Mesodermal cell (in vitro differentiated cells): ENCODE measurements at regions not wholly inside any gene's neighbourhood (a gene's known extent, or its start where the extent isn't known, plus 50 kb on each side); places are given as distances from the start of the nearest gene placed in this dataset.

Experiments used
- H3K27ac ChIP-seq: 2 replicates; pipeline ENCODE4 v1.7.0; 2013; ENCODE audit warnings: mild to moderate bottlenecking, low read depth, low read length, moderate library complexity; ENCODE audit not compliant: severe bottlenecking
- H3K36me3 ChIP-seq: 2 replicates; pipeline ENCODE4 v1.7.1; 2013; ENCODE audit warnings: mild to moderate bottlenecking, low read length, moderate library complexity; ENCODE audit not compliant: control insufficient read depth, insufficient read depth
- H3K4me1 ChIP-seq: one replicate; pipeline ENCODE4 v1.7.1; 2013; ENCODE audit warnings: mild to moderate bottlenecking, low read length; ENCODE audit not compliant: insufficient read depth, control insufficient read depth, poor library complexity, severe bottlenecking
- H3K4me3 ChIP-seq: 2 replicates; pipeline ENCODE4 v1.7.0; 2013; ENCODE audit warnings: low read length, control low read depth, mild to moderate bottlenecking; ENCODE audit not compliant: insufficient read depth, poor library complexity, severe bottlenecking; ENCODE audit errors: extremely low read depth
- H3K9me3 ChIP-seq: 2 replicates; pipeline ENCODE4 v1.7.1; 2013; ENCODE audit warnings: mild to moderate bottlenecking, low read length, moderate library complexity; ENCODE audit not compliant: control insufficient read depth
- WGBS, 2 experiments: methylation state at CpG; one replicate each; pipeline ENCODE4 v1.1.5; 2013; ENCODE audit warnings: missing lambda C conversion rate in 2 of 2; ENCODE audit not compliant: insufficient coverage in 2 of 2; 5-methylcytosine and 5-hydroxymethylcytosine counted together

- Histone ChIP-seq H3K27ac (no peak overlapping the region), H3K4me3 (no peak overlapping the region), H3K9me3 (no peaks in the 10 kb centered on the region), H3K4me1 (peaks cover 2% of the 10 kb centered on the region), H3K36me3 (no peaks in the 10 kb centered on the region)
- WGBS, 2 experiments: 83 to 100% methylated on average over 1 of the region's 3 CpGs
Measured at GRCh38 chr13:50574731-50575130, 268.8 kb downstream of the DLEU7 start.

GRCh38 chr13:50575138-50575537 is 268.4 kb downstream of the DLEU7 start:
- Histone ChIP-seq H3K4me1 (peaks cover 2% of the 10 kb centered on the region), H3K27ac (no peak overlapping the region), H3K9me3 (no peaks in the 10 kb centered on the region), H3K4me3 (no peak overlapping the region), H3K36me3 (no peaks in the 10 kb centered on the region)
- 100% methylated on average over 2 of the region's 3 CpGs for WGBS, 2 experiments

GRCh38 chr13:50576156-50576555 is 267.3 kb downstream of the DLEU7 start:
- WGBS, 2 experiments: 86 to 93% methylated on average over 5 to 6 of the region's 6 CpGs

GRCh38 chr13:50577806-50578205 is 265.7 kb downstream of the DLEU7 start:
- no peaks in the 10 kb centered on the region for H3K36me3 ChIP-seq
- H3K9me3 ChIP-seq: no peaks in the 10 kb centered on the region
- WGBS, 2 experiments: 87 to 88% methylated on average over 2 of the region's 2 CpGs
- H3K4me3 ChIP-seq: no peak overlapping the region
- no peak overlapping the region for H3K27ac ChIP-seq
- peaks cover 2% of the 10 kb centered on the region for H3K4me1 ChIP-seq

More at GRCh38 chr13:50576156-50576555, 267.3 kb downstream of the DLEU7 start:
- H3K9me3 ChIP-seq: no peaks in the 10 kb centered on the region
- no peak overlapping the region for H3K4me3 ChIP-seq
- H3K4me1 ChIP-seq: peaks cover 2% of the 10 kb centered on the region
- H3K36me3 ChIP-seq: no peaks in the 10 kb centered on the region
- H3K27ac ChIP-seq: no peak overlapping the region

- H3K27ac ChIP-seq: no peak overlapping the region
- no peaks in the 10 kb centered on the region for H3K36me3 ChIP-seq
- no peak overlapping the region for H3K4me3 ChIP-seq
- 100% methylated on average over 1 of the region's 4 CpGs; no CpG with 5 or more reads in 1 of the 2 experiments for WGBS, 2 experiments
- H3K9me3 ChIP-seq: no peaks in the 10 kb centered on the region
- H3K4me1 ChIP-seq: peaks cover 2% of the 10 kb centered on the region
Measured at GRCh38 chr13:50580684-50581305, 262.7 kb downstream of the DLEU7 start.

GRCh38 chr13:50581586-50582196 is 261.8 kb downstream of the DLEU7 start:
- H3K36me3 ChIP-seq: no peaks in the 10 kb centered on the region
- peaks cover 2% of the 10 kb centered on the region for H3K4me1 ChIP-seq
- WGBS, 2 experiments: 60 to 90% methylated on average over 1 of the region's 1 CpG
- no peaks in the 10 kb centered on the region for H3K9me3 ChIP-seq
- no peak overlapping the region for H3K27ac ChIP-seq
- H3K4me3 ChIP-seq: no peak overlapping the region

GRCh38 chr13:50584856-50585580 is 258.5 kb downstream of the DLEU7 start:
- H3K27ac ChIP-seq: no peak overlapping the region
- H3K4me1 ChIP-seq: peaks cover 3% of the 10 kb centered on the region
- H3K4me3 ChIP-seq: no peak overlapping the region
- no peaks in the 10 kb centered on the region for H3K9me3 ChIP-seq
- no peaks in the 10 kb centered on the region for H3K36me3 ChIP-seq
- 88% methylated on average over 6 to 10 of the region's 10 CpGs for WGBS, 2 experiments

- H3K4me1 ChIP-seq: peaks cover 3% of the 10 kb centered on the region
- H3K27ac ChIP-seq: no peak overlapping the region
- H3K9me3 ChIP-seq: no peaks in the 10 kb centered on the region
- no peaks in the 10 kb centered on the region for H3K36me3 ChIP-seq
- no peak overlapping the region for H3K4me3 ChIP-seq
- 68 to 73% methylated on average over 4 to 5 of the region's 6 CpGs for WGBS, 2 experiments
Measured at GRCh38 chr13:50585674-50586413, 257.6 kb downstream of the DLEU7 start.

- Histone ChIP-seq H3K4me3 (no peak overlapping the region), H3K4me1 (peaks cover 3% of the 10 kb centered on the region), H3K9me3 (no peaks in the 10 kb centered on the region), H3K27ac (no peak overlapping the region), H3K36me3 (no peaks in the 10 kb centered on the region)
- 75 to 78% methylated on average over 6 to 7 of the region's 8 CpGs for WGBS, 2 experiments
Measured at GRCh38 chr13:50586414-50587083, 256.9 kb downstream of the DLEU7 start.

- H3K27ac ChIP-seq: no peak overlapping the region
- H3K4me3 ChIP-seq: no peak overlapping the region
- 75 to 81% methylated on average over 3 to 4 of the region's 4 CpGs for WGBS, 2 experiments
- peaks cover 3% of the 10 kb centered on the region for H3K4me1 ChIP-seq
- H3K36me3 ChIP-seq: no peaks in the 10 kb centered on the region
- H3K9me3 ChIP-seq: no peaks in the 10 kb centered on the region
Measured at GRCh38 chr13:50587115-50587514, 256.4 kb downstream of the DLEU7 start.
